ENCODE measurements at regions not wholly inside any gene's neighbourhood (a gene's known extent, or its start where the extent isn't known, plus 50 kb on each side); places are given as distances from the start of the nearest gene placed in this dataset.

DNA sequence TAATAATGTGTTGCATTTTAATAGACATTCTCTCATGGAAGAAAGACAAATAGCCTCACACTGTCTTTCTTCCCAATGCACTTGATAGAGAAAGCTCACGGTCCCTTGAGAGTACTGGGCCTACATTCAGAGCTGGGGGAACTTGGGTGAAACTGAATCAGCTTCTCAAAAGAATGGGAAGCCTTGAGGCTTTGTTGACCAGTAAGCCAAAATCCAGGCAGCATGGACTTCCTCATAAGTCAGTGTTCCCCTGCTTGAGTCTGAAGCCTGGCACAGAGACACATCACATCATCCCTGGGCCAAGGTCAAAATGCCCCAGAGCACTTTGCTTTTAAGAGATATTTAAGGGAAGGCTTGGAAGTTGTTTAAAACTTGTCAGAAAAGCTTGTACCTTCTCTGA, 302.2 kb upstream of the SALL1 start:
- TF ChIP-seq, protein P1, sequence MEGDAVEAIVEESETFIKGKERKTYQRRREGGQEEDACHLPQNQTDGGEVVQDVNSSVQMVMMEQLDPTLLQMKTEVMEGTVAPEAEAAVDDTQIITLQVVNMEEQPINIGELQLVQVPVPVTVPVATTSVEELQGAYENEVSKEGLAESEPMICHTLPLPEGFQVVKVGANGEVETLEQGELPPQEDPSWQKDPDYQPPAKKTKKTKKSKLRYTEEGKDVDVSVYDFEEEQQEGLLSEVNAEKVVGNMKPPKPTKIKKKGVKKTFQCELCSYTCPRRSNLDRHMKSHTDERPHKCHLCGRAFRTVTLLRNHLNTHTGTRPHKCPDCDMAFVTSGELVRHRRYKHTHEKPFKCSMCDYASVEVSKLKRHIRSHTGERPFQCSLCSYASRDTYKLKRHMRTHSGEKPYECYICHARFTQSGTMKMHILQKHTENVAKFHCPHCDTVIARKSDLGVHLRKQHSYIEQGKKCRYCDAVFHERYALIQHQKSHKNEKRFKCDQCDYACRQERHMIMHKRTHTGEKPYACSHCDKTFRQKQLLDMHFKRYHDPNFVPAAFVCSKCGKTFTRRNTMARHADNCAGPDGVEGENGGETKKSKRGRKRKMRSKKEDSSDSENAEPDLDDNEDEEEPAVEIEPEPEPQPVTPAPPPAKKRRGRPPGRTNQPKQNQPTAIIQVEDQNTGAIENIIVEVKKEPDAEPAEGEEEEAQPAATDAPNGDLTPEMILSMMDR (IDR thresholded peaks at IDR 0.05), result no peak
- Histone ChIP-seq H3K4me1 (no peaks in the 10 kb centered on the region), H3K9me3 (no peaks in the 10 kb centered on the region), H3K27ac (no peak overlapping the region), H3K36me3 (no peaks in the 10 kb centered on the region), H3K4me3 (no peak overlapping the region), H3K27me3 (no peaks in the 10 kb centered on the region)
- no peak for DNase-seq (ENCODE audit: low spot score)

GRCh38 chr16:51450909-51451308, 299.8 kb upstream of the SALL1 start:
- Histone ChIP-seq H3K36me3 (no peaks in the 10 kb centered on the region), H3K4me3 (no peak overlapping the region)
- TF ChIP-seq, protein P1 (IDR thresholded peaks at IDR 0.05), result no peak

GRCh38 chr16:51450376-51450775, 299.3 kb upstream of the SALL1 start:
- DNase-seq (ENCODE audit: low spot score), result no peak
- TF ChIP-seq, protein P1 (IDR thresholded peaks at IDR 0.05), result no peak

More at GRCh38 chr16:51450909-51451308, 299.8 kb upstream of the SALL1 start:
- H3K4me1 ChIP-seq, result no peaks in the 10 kb centered on the region
- no peak for DNase-seq (ENCODE audit: low spot score)
- H3K9me3 ChIP-seq, result no peaks in the 10 kb centered on the region
- H3K27ac ChIP-seq, result no peak overlapping the region
- H3K27me3 ChIP-seq, result no peaks in the 10 kb centered on the region

DNA sequence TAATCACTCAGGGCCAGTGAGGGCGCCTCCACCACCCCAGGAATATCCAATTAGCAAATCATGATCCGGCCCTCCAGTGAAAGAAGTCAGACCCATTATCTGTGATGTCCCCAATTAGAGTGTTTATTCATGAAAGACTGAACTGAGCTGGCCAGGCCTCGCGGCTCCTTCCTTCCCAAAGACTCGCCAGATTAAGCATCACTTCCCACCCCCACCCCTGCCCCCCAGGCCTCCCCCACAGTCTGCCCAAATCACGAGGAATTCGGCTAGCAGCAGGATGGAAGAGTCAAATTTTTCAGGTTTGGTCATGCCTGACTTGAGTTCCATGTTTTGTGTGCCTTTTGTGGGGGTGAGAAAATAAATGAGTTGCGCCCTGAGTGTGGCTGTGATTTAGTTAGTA, 298.4 kb upstream of the SALL1 start:
- TF ChIP-seq, protein P1 (IDR thresholded peaks at IDR 0.05), result no peak
- Histone ChIP-seq H3K36me3 (no peaks in the 10 kb centered on the region), H3K27ac (no peak overlapping the region), H3K9me3 (no peaks in the 10 kb centered on the region), H3K27me3 (no peaks in the 10 kb centered on the region), H3K4me1 (no peaks in the 10 kb centered on the region), H3K4me3 (no peak overlapping the region)
- DNase-seq (ENCODE audit: low spot score), result no peak

More at GRCh38 chr16:51450376-51450775, 299.3 kb upstream of the SALL1 start:
- no peaks in the 10 kb centered on the region for H3K27me3 ChIP-seq
- no peaks in the 10 kb centered on the region for H3K36me3 ChIP-seq
- no peaks in the 10 kb centered on the region for H3K4me1 ChIP-seq
- no peak overlapping the region for H3K27ac ChIP-seq
- no peaks in the 10 kb centered on the region for H3K9me3 ChIP-seq
- no peak overlapping the region for H3K4me3 ChIP-seq

GRCh38 chr16:51445250-51445649, 294.2 kb upstream of the SALL1 start:
- TF ChIP-seq, protein P1 (IDR thresholded peaks at IDR 0.05), result no peak

DNA sequence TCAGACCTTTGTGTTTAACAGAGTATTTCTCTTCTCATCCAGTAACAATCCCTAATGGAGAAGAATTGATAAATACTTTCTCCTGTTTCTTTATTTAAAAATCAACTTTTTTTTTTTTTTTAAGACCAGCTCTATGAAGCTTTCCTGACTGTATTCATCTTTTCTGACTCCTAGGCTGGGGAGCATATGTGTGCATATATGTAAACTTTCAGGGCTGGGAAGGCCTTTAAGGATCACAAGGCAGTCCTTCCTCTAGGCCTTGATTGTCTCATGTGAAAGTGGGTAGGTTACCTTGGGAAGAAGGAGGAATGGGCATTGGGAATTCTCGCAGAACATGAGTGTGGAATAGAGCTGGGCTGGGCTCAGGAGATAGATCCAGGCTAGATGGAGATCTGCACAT, 292.9 kb upstream of the SALL1 start:
- Histone ChIP-seq H3K27ac (no peak overlapping the region), H3K36me3 (no peaks in the 10 kb centered on the region), H3K4me1 (no peaks in the 10 kb centered on the region), H3K4me3 (no peak overlapping the region), H3K9me3 (no peaks in the 10 kb centered on the region), H3K27me3 (no peaks in the 10 kb centered on the region)
- TF ChIP-seq, protein P1 (IDR thresholded peaks at IDR 0.05), result no peak
- no peak for DNase-seq (ENCODE audit: low spot score)

More at GRCh38 chr16:51445250-51445649, 294.2 kb upstream of the SALL1 start:
- no peaks in the 10 kb centered on the region for H3K9me3 ChIP-seq
- H3K27me3 ChIP-seq, result no peaks in the 10 kb centered on the region
- H3K36me3 ChIP-seq, result no peaks in the 10 kb centered on the region
- no peak for DNase-seq (ENCODE audit: low spot score)
- H3K4me3 ChIP-seq, result no peak overlapping the region
- H3K4me1 ChIP-seq, result no peaks in the 10 kb centered on the region
- H3K27ac ChIP-seq, result no peak overlapping the region
